Smooth muscle cell (in vitro differentiated cells): ENCODE measurements at regions not wholly inside any gene's neighbourhood (a gene's known extent, or its start where the extent isn't known, plus 50 kb on each side); places are given as distances from the start of the nearest gene placed in this dataset.

ENCODE experiments used
- DNase-seq: peaks from one replicate; lab custom pipeline; 2025; ENCODE audit not compliant: unreplicated experiment; lab: John Stamatoyannopoulos, UW
- H2AFZ ChIP-seq: fragments of 200-600 bp; sonication (generic); 2 replicates; pipeline ENCODE4 v1.6.0; 2016; ENCODE audit warnings: antibody characterized with exemption, low read depth, mild to moderate bottlenecking
- H3F3A ChIP-seq: fragments of 200-600 bp; sonication (generic); 2 replicates; pipeline ENCODE4 v1.6.0; 2017; ENCODE audit warnings: antibody characterized with exemption, low read depth
- H3K27ac ChIP-seq: fragments of 200-600 bp; sonication (generic); 2 replicates; pipeline ENCODE4 v1.5.1; 2016; ENCODE audit warnings: low read depth, mild to moderate bottlenecking
- H3K27me3 ChIP-seq: fragments of 200-600 bp; sonication (generic); 2 replicates; pipeline ENCODE4 v1.6.1; 2016; ENCODE audit warnings: low read depth, mild to moderate bottlenecking
- H3K36me3 ChIP-seq: fragments of 200-600 bp; sonication (generic); 2 replicates; pipeline ENCODE4 v1.5.1; 2016; ENCODE audit warnings: low read depth
- H3K4me1 ChIP-seq: fragments of 200-600 bp; sonication (generic); 2 replicates; pipeline ENCODE4 v1.5.1; 2016; ENCODE audit warnings: low read depth
- H3K4me2 ChIP-seq: fragments of 200-600 bp; sonication (generic); 2 replicates; pipeline ENCODE4 v1.6.0; 2016; ENCODE audit warnings: mild to moderate bottlenecking
- H3K4me3 ChIP-seq: fragments of 200-600 bp; sonication (generic); 2 replicates; pipeline ENCODE4 v1.5.1; 2016; ENCODE audit warnings: mild to moderate bottlenecking
- H3K79me2 ChIP-seq: fragments of 200-600 bp; sonication (generic); 2 replicates; pipeline ENCODE4 v1.6.0; 2016; ENCODE audit warnings: low read depth, mild to moderate bottlenecking
- H3K9ac ChIP-seq: fragments of 200-600 bp; sonication (generic); 2 replicates; pipeline ENCODE4 v1.6.0; 2016; ENCODE audit warnings: low read depth
- H3K9me3 ChIP-seq: fragments of 200-600 bp; sonication (generic); replicated peaks from 2 replicates; pipeline ENCODE4 v1.5.1; 2016; ENCODE audit warnings: low read depth
- H4K20me1 ChIP-seq: fragments of 200-600 bp; sonication (generic); 2 replicates; pipeline ENCODE4 v1.6.0; 2016; ENCODE audit warnings: low read depth
- CTCF ChIP-seq: fragments of 200-600 bp; sonication (generic); IDR thresholded peaks from 2 replicates; pipeline ENCODE4 v1.5.1; 2017; ENCODE audit warnings: borderline replicate concordance, mild to moderate bottlenecking, antibody characterized with exemption; ENCODE audit not compliant: insufficient read depth, poor library complexity, severe bottlenecking
- WGBS: methylation state at CpG from one replicate; pipeline ENCODE4 v1.1.7; 2016; ENCODE audit warnings: low lambda C conversion rate; 5-methylcytosine and 5-hydroxymethylcytosine counted together

- H3K27me3 ChIP-seq: no peaks in the 10 kb centered on the region
- WGBS: 87% methylated on average over 1 of the region's 1 CpG
Measured at GRCh38 chr17:53668854-53669253, 153.9 kb upstream of the KIF2B start.

GRCh38 chr17:53662608-53663007 is 160.1 kb upstream of the KIF2B start:
- Histone ChIP-seq H3K4me2 (no peak overlapping the region), H3K9ac (no peak overlapping the region), H3K27me3 (no peaks in the 10 kb centered on the region), H4K20me1 (no peaks in the 10 kb centered on the region), H3K79me2 (no peaks in the 10 kb centered on the region), H3F3A (no peaks in the 10 kb centered on the region), H3K9me3 (no peaks in the 10 kb centered on the region), H3K4me3 (no peak overlapping the region), H3K4me1 (no peaks in the 10 kb centered on the region), H3K36me3 (no peaks in the 10 kb centered on the region), H3K27ac (no peak overlapping the region), H2AFZ (no peak overlapping the region)
- TF ChIP-seq CTCF: no peak
- WGBS: 70% methylated on average over 1 of the region's 1 CpG
- DNase-seq: no peak

More at GRCh38 chr17:53668854-53669253, 153.9 kb upstream of the KIF2B start:
- Histone ChIP-seq H4K20me1 (no peaks in the 10 kb centered on the region), H3K4me1 (no peaks in the 10 kb centered on the region), H3K9me3 (no peaks in the 10 kb centered on the region), H2AFZ (no peak overlapping the region), H3K9ac (no peak overlapping the region), H3K36me3 (no peaks in the 10 kb centered on the region), H3K4me2 (no peak overlapping the region), H3K79me2 (no peaks in the 10 kb centered on the region), H3K27ac (no peak overlapping the region), H3F3A (no peaks in the 10 kb centered on the region), H3K4me3 (no peak overlapping the region)
- TF ChIP-seq CTCF: no peak
- no peak for DNase-seq

GRCh38 chr17:53659181-53659580 is 163.5 kb upstream of the KIF2B start:
- Histone ChIP-seq H3K79me2 (no peaks in the 10 kb centered on the region), H3K4me1 (no peaks in the 10 kb centered on the region), H3K9ac (no peak overlapping the region), H3K27me3 (no peaks in the 10 kb centered on the region), H3F3A (no peaks in the 10 kb centered on the region), H2AFZ (no peak overlapping the region), H3K27ac (no peak overlapping the region), H3K4me3 (no peak overlapping the region), H4K20me1 (no peaks in the 10 kb centered on the region), H3K36me3 (no peaks in the 10 kb centered on the region), H3K4me2 (no peak overlapping the region), H3K9me3 (no peaks in the 10 kb centered on the region)
- TF ChIP-seq CTCF: no peak
- no peak for DNase-seq
- 81% methylated on average over 1 of the region's 1 CpG for WGBS

- no peaks in the 10 kb centered on the region for H3K9me3 ChIP-seq
- no peak overlapping the region for H3K4me3 ChIP-seq
- no peak overlapping the region for H3K9ac ChIP-seq
- no peak overlapping the region for H3K27ac ChIP-seq
- H3K36me3 ChIP-seq: no peaks in the 10 kb centered on the region
- H3F3A ChIP-seq: no peaks in the 10 kb centered on the region
- no peaks in the 10 kb centered on the region for H3K27me3 ChIP-seq
- H4K20me1 ChIP-seq: no peaks in the 10 kb centered on the region
- no peak for DNase-seq
- no peaks in the 10 kb centered on the region for H3K79me2 ChIP-seq
- TF ChIP-seq CTCF: no peak
- WGBS: 53% methylated on average over 1 of the region's 1 CpG
- H3K4me2 ChIP-seq: no peak overlapping the region
- no peaks in the 10 kb centered on the region for H3K4me1 ChIP-seq
- H2AFZ ChIP-seq: no peak overlapping the region
Measured at GRCh38 chr17:53655591-53655990, 167.1 kb upstream of the KIF2B start.
